OCI-LY1 (cell line): ENCODE measurements at regions not wholly inside any gene's neighbourhood (a gene's known extent, or its start where the extent isn't known, plus 50 kb on each side); places are given as distances from the start of the nearest gene placed in this dataset.

Experiments used
- EZH2 ChIP-seq: fragments of 200-600 bp; sonication (generic), shearing (Covaris generic); IDR thresholded peaks from 2 replicates; pipeline ENCODE4 v1.8.0; 2017; ENCODE audit warnings: borderline replicate concordance, mixed run types, mild to moderate bottlenecking, antibody characterized with exemption, low read length, moderate library complexity, mixed read lengths
- TF ChIP-seq, protein P1 (sequence below): fragments of 200-600 bp; sonication (generic), shearing (Covaris generic); IDR thresholded peaks from 2 replicates; pipeline ENCODE4 v1.5.1; 2017; ENCODE audit warnings: mild to moderate bottlenecking, antibody characterized with exemption, low read length, moderate library complexity, mixed read lengths

DNA sequence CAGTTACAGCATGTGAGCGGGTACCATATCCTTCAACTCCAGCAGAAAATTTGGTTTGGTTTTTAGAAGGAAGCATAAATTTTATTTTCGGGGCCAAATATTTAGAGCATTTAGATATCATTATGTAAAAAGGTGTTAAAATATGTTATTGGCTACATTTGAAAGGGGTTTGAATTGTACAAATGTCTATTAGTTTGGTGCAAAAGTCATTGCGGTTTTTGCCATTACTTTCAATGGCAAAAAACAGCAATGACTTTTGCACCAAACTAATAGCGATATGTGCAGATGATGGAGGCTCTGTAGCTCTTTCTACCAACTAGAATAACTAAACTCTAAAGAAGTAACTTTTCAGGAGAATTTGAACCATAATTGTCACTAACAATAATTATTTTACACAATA lies 1666.2 kb upstream of the SLC39A10 start:
- TF ChIP-seq EZH2, result no peak
- TF ChIP-seq, protein P1, sequence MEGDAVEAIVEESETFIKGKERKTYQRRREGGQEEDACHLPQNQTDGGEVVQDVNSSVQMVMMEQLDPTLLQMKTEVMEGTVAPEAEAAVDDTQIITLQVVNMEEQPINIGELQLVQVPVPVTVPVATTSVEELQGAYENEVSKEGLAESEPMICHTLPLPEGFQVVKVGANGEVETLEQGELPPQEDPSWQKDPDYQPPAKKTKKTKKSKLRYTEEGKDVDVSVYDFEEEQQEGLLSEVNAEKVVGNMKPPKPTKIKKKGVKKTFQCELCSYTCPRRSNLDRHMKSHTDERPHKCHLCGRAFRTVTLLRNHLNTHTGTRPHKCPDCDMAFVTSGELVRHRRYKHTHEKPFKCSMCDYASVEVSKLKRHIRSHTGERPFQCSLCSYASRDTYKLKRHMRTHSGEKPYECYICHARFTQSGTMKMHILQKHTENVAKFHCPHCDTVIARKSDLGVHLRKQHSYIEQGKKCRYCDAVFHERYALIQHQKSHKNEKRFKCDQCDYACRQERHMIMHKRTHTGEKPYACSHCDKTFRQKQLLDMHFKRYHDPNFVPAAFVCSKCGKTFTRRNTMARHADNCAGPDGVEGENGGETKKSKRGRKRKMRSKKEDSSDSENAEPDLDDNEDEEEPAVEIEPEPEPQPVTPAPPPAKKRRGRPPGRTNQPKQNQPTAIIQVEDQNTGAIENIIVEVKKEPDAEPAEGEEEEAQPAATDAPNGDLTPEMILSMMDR, result no peak
